ENCODE measurements at regions not wholly inside any gene's neighbourhood (a gene's known extent, or its start where the extent isn't known, plus 50 kb on each side); places are given as distances from the start of the nearest gene placed in this dataset.

DNA sequence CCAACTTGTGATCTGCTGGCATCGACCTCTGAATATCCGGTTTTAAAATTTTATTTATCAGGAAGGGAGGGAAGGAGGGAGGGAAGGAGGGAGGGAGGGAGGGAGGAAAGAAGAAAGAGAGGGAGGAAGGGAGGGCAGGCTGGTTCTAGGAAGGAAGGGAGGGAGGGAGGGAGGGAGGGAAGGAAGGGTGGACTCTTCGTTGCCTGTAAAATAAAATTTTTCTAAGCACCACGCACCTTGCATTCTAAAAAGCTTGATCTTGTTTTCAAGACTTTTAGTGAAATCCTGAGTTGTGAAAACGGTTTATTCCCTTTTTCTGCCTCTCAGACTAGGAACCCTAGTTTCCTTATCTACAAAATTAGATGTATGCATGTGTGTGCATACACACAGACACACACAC, 101.7 kb upstream of the RAP2B start:
- H3K4me2 ChIP-seq (ENCODE audit: extremely low read depth, insufficient read depth, low read length): no peak overlapping the region
- H3K9ac ChIP-seq (ENCODE audit: insufficient read depth, low read length): no peak overlapping the region
- H4K20me1 ChIP-seq (ENCODE audit: control insufficient read depth, extremely low read depth, insufficient read depth, low read length): no peaks in the 10 kb centered on the region
- no peak for DNase-seq (ENCODE audit: low read depth in 2 of 2)
- no peaks in the 10 kb centered on the region for H3K27me3 ChIP-seq (ENCODE audit: control insufficient read depth, insufficient read depth, low read length)
- H3K79me2 ChIP-seq (ENCODE audit: control insufficient read depth, insufficient read depth, low read length): no peaks in the 10 kb centered on the region
- H3K4me1 ChIP-seq (ENCODE audit: control insufficient read depth, extremely low read depth, insufficient read depth, low read length): no peaks in the 10 kb centered on the region
- no peak for TF ChIP-seq EZH2 (IDR thresholded peaks at IDR 0.05; ENCODE audit: low read length, missing control alignments)
- no peak for TF ChIP-seq CTCF (conservative IDR thresholded peaks at IDR 0.05 in 1 of 2, IDR thresholded peaks at IDR 0.05 in 1 of 2; ENCODE audit: low read depth in 1 of 2, low read length in 2 of 2)
- H2AFZ ChIP-seq (ENCODE audit: low read length): no peak overlapping the region
- no peaks in the 10 kb centered on the region for H3K36me3 ChIP-seq (ENCODE audit: control insufficient read depth, insufficient read depth, low read length)
- no peak overlapping the region for H3K4me3 ChIP-seq (replicated peaks in 1 of 4; ENCODE audit: control extremely low read depth in 1 of 4, insufficient read depth in 1 of 4, low read depth in 3 of 4, low read length in 4 of 4)
- no peaks in the 10 kb centered on the region for H3K9me3 ChIP-seq (ENCODE audit: control insufficient read depth, insufficient read depth, low read depth, low read length)
- no peak overlapping the region for H3K27ac ChIP-seq (ENCODE audit: insufficient read depth, low read length)

DNA sequence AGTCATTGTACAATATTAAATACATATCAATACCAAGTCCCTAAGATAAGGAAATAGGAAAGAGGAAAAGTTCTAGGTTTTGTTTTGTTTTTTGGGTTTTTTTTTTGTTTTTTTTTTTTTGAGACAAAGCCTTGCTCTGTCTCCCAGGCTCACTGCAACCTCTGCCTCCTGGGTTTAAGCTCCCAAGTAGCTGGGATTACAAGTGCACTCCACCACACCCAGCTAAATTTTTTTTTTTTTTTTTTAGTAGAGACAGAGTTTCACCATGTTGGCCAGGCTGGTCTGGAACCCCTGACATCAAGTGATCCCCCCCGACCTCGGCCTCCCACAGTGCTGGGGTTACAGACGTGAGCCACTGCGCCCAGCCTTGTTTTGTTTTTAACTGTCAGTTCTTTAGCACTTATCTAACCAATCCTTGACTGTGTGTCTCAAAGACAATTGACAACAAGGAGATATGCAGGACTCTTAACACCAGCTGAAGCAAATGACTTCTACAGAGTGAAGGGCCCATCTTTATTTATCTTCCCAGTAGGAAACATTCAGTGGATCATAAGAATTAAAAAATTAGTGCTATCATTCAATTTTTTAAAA, 100.0 kb upstream of the RAP2B start:
- H3K9me3 ChIP-seq (ENCODE audit: control insufficient read depth, insufficient read depth, low read depth, low read length): no peaks in the 10 kb centered on the region
- no peaks in the 10 kb centered on the region for H3K27me3 ChIP-seq (ENCODE audit: control insufficient read depth, insufficient read depth, low read length)
- H3K27ac ChIP-seq (ENCODE audit: insufficient read depth, low read length): no peak overlapping the region
- no peak for DNase-seq (ENCODE audit: low read depth in 2 of 2)
- H4K20me1 ChIP-seq (ENCODE audit: control insufficient read depth, extremely low read depth, insufficient read depth, low read length): no peaks in the 10 kb centered on the region
- no peaks in the 10 kb centered on the region for H3K36me3 ChIP-seq (ENCODE audit: control insufficient read depth, insufficient read depth, low read length)
- no peaks in the 10 kb centered on the region for H3K4me1 ChIP-seq (ENCODE audit: control insufficient read depth, extremely low read depth, insufficient read depth, low read length)
- H3K4me3 ChIP-seq (replicated peaks in 1 of 4; ENCODE audit: control extremely low read depth in 1 of 4, insufficient read depth in 1 of 4, low read depth in 3 of 4, low read length in 4 of 4): no peak overlapping the region
- TF ChIP-seq EZH2 (IDR thresholded peaks at IDR 0.05; ENCODE audit: low read length, missing control alignments) (no peak), CTCF (conservative IDR thresholded peaks at IDR 0.05 in 1 of 2, IDR thresholded peaks at IDR 0.05 in 1 of 2; ENCODE audit: low read depth in 1 of 2, low read length in 2 of 2) (no peak)
- no peak overlapping the region for H2AFZ ChIP-seq (ENCODE audit: low read length)
- no peaks in the 10 kb centered on the region for H3K79me2 ChIP-seq (ENCODE audit: control insufficient read depth, insufficient read depth, low read length)
- H3K4me2 ChIP-seq (ENCODE audit: extremely low read depth, insufficient read depth, low read length): no peak overlapping the region
- no peak overlapping the region for H3K9ac ChIP-seq (ENCODE audit: insufficient read depth, low read length)

DNA sequence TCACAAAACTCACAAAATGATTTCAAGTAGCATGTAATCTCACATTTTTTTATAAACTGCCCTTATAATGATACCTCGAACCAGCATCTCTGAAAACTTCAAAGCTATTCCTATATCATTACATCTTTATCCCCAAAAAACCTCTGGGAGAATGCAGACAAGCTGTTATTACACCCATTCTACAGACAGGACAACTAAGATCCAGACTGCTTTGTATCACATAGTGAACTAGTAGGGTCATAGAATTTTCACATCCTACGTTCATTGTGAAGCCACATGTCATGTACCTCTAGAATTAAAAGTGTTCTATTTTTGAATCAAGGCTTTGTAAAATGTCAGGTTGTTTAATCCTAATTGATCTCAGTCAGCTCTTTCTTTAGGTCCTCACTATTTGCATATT, 98.7 kb upstream of the RAP2B start:
- no peak overlapping the region for H3K27ac ChIP-seq (ENCODE audit: insufficient read depth, low read length)
- H3K4me2 ChIP-seq (ENCODE audit: extremely low read depth, insufficient read depth, low read length): no peak overlapping the region
- H3K79me2 ChIP-seq (ENCODE audit: control insufficient read depth, insufficient read depth, low read length): no peaks in the 10 kb centered on the region
- no peaks in the 10 kb centered on the region for H3K4me1 ChIP-seq (ENCODE audit: control insufficient read depth, extremely low read depth, insufficient read depth, low read length)
- no peak overlapping the region for H2AFZ ChIP-seq (ENCODE audit: low read length)
- H4K20me1 ChIP-seq (ENCODE audit: control insufficient read depth, extremely low read depth, insufficient read depth, low read length): no peaks in the 10 kb centered on the region
- no peak for TF ChIP-seq EZH2 (IDR thresholded peaks at IDR 0.05; ENCODE audit: low read length, missing control alignments)
- no peak for TF ChIP-seq CTCF (conservative IDR thresholded peaks at IDR 0.05 in 1 of 2, IDR thresholded peaks at IDR 0.05 in 1 of 2; ENCODE audit: low read depth in 1 of 2, low read length in 2 of 2)
- DNase-seq (ENCODE audit: low read depth in 2 of 2): no peak
- no peaks in the 10 kb centered on the region for H3K9me3 ChIP-seq (ENCODE audit: control insufficient read depth, insufficient read depth, low read depth, low read length)
- H3K9ac ChIP-seq (ENCODE audit: insufficient read depth, low read length): no peak overlapping the region
- no peaks in the 10 kb centered on the region for H3K36me3 ChIP-seq (ENCODE audit: control insufficient read depth, insufficient read depth, low read length)
- H3K27me3 ChIP-seq (ENCODE audit: control insufficient read depth, insufficient read depth, low read length): no peaks in the 10 kb centered on the region
- no peak overlapping the region for H3K4me3 ChIP-seq (replicated peaks in 1 of 4; ENCODE audit: control extremely low read depth in 1 of 4, insufficient read depth in 1 of 4, low read depth in 3 of 4, low read length in 4 of 4)

Data from fibroblast of lung (primary cell).